H9 (cell line): ENCODE measurements at regions not wholly inside any gene's neighbourhood (a gene's known extent, or its start where the extent isn't known, plus 50 kb on each side); places are given as distances from the start of the nearest gene placed in this dataset.

ENCODE experiments used
- DNase-seq: peaks from one replicate; pipeline ENCODE4 v3.0.0-alpha.2; 2017
- H2AFZ ChIP-seq: one replicate; pipeline ENCODE4 v1.6.1; 2013; ENCODE audit warnings: mild to moderate bottlenecking, low read length, control low read depth, moderate library complexity
- H2AK5ac ChIP-seq: 2 replicates; pipeline ENCODE4 v1.6.1; 2013; ENCODE audit warnings: low read length, control low read depth, mixed read lengths; ENCODE audit not compliant: insufficient read length
- H2BK120ac ChIP-seq: one replicate; pipeline ENCODE4 v1.6.1; 2013; ENCODE audit warnings: low read depth, mild to moderate bottlenecking, low read length, control low read depth, inconsistent platforms; ENCODE audit not compliant: poor library complexity, severe bottlenecking
- H2BK12ac ChIP-seq: 2 replicates; pipeline ENCODE4 v1.6.1; 2013; ENCODE audit warnings: low read length, control low read depth, mixed read lengths, low read depth; ENCODE audit not compliant: insufficient read length
- H2BK15ac ChIP-seq: 2 replicates; pipeline ENCODE4 v1.6.1; 2013; ENCODE audit warnings: low read depth, low read length, control low read depth
- H2BK20ac ChIP-seq: one replicate; pipeline ENCODE4 v1.6.1; 2013; ENCODE audit warnings: low read depth, mild to moderate bottlenecking, low read length, control low read depth, inconsistent platforms; ENCODE audit not compliant: poor library complexity, severe bottlenecking
- H2BK5ac ChIP-seq: 2 replicates; pipeline ENCODE4 v1.6.1; 2013; ENCODE audit warnings: low read length, control low read depth, mixed read lengths; ENCODE audit not compliant: insufficient read length
- H3K14ac ChIP-seq: 2 replicates; pipeline ENCODE4 v1.6.1; 2013; ENCODE audit warnings: low read length, control low read depth; ENCODE audit not compliant: insufficient read depth
- H3K18ac ChIP-seq: 2 replicates; pipeline ENCODE4 v1.6.1; 2013; ENCODE audit warnings: low read depth, mild to moderate bottlenecking, mixed read lengths, low read length, control low read depth; ENCODE audit not compliant: insufficient read length
- H3K23ac ChIP-seq: 2 replicates; pipeline ENCODE4 v1.6.1; 2013; ENCODE audit warnings: low read length, control low read depth, mixed read lengths, low read depth; ENCODE audit not compliant: insufficient read length
- H3K23me2 ChIP-seq: 2 replicates; pipeline ENCODE4 v1.6.1; 2013; ENCODE audit warnings: low read depth, mild to moderate bottlenecking, mixed read lengths, low read length, control low read depth; ENCODE audit not compliant: insufficient read length, poor library complexity, severe bottlenecking
- H3K27ac ChIP-seq: 2 replicates; pipeline ENCODE4 v1.5.1; 2013; ENCODE audit warnings: low read length, control low read depth, mixed read lengths, low read depth; ENCODE audit not compliant: insufficient read length
- H3K27me3 ChIP-seq: 2 replicates; pipeline ENCODE4 v1.6.1; 2013; ENCODE audit warnings: low read length, control low read depth, inconsistent platforms; ENCODE audit not compliant: insufficient read depth
- H3K4ac ChIP-seq: 2 replicates; pipeline ENCODE4 v1.6.1; 2013; ENCODE audit warnings: low read depth, mild to moderate bottlenecking, control low read depth, inconsistent platforms, low read length, moderate library complexity
- H3K4me1 ChIP-seq: 2 replicates; pipeline ENCODE4 v1.6.1; 2013; ENCODE audit warnings: low read length, control low read depth, inconsistent platforms; ENCODE audit not compliant: insufficient read depth
- H3K4me2 ChIP-seq: 2 replicates; pipeline ENCODE4 v1.6.1; 2013; ENCODE audit warnings: low read length, control low read depth, mixed read lengths; ENCODE audit not compliant: insufficient read length, insufficient read depth
- H3K56ac ChIP-seq: 2 replicates; pipeline ENCODE4 v1.6.1; 2013; ENCODE audit warnings: low read depth, mild to moderate bottlenecking, mixed read lengths, low read length, control low read depth; ENCODE audit not compliant: insufficient read length
- H3K79me1 ChIP-seq: 2 replicates; pipeline ENCODE4 v1.6.1; 2013; ENCODE audit warnings: low read depth, mild to moderate bottlenecking, moderate library complexity, low read length, control low read depth, inconsistent platforms; ENCODE audit not compliant: insufficient read depth, poor library complexity, severe bottlenecking
- H3K79me2 ChIP-seq: 2 replicates; pipeline ENCODE4 v1.6.1; 2013; ENCODE audit warnings: low read length, control low read depth, inconsistent platforms; ENCODE audit not compliant: insufficient read depth
- H3K9ac ChIP-seq: 2 replicates; pipeline ENCODE4 v1.6.1; 2013; ENCODE audit warnings: low read length, control low read depth, mixed read lengths; ENCODE audit not compliant: insufficient read length; ENCODE audit errors: extremely low read depth
- H3K9me3 ChIP-seq: one replicate; pipeline ENCODE4 v1.6.1; 2013; ENCODE audit warnings: low read depth, low read length, inconsistent platforms; ENCODE audit not compliant: control insufficient read depth
- H3T11ph ChIP-seq: one replicate; pipeline ENCODE4 v1.6.1; 2013; ENCODE audit warnings: mild to moderate bottlenecking, low read length, control low read depth, inconsistent platforms
- H4K20me1 ChIP-seq: one replicate; pipeline ENCODE4 v1.6.1; 2013; ENCODE audit not compliant: control insufficient read depth, insufficient read length, insufficient read depth
- H4K5ac ChIP-seq: 2 replicates; pipeline ENCODE4 v1.6.1; 2013; ENCODE audit warnings: low read depth, mild to moderate bottlenecking, mixed read lengths, low read length, control low read depth; ENCODE audit not compliant: insufficient read length
- H4K8ac ChIP-seq: replicated peaks from 2 replicates; pipeline ENCODE4 v1.6.1; 2013; ENCODE audit warnings: low read length, control low read depth, mixed read lengths, low read depth; ENCODE audit not compliant: insufficient read length
- H4K91ac ChIP-seq: 2 replicates; pipeline ENCODE4 v1.6.1; 2013; ENCODE audit warnings: low read depth, mild to moderate bottlenecking, moderate library complexity, mixed read lengths, low read length, control low read depth; ENCODE audit not compliant: insufficient read length
- H3K27ac Mint-ChIP-seq, 3 experiments: 2 replicates in 2 of 3; 3 replicates in 1 of 3; pipeline ENCODE4 v1.8.0; 2020 to 2021; ENCODE audit warnings: mixed read lengths in 3 of 3, mild to moderate bottlenecking in 1 of 3, moderate library complexity in 1 of 3
- H3K27me3 Mint-ChIP-seq: 2 replicates; pipeline ENCODE4 v1.8.0; 2021; ENCODE audit warnings: low read depth, mild to moderate bottlenecking, moderate library complexity, mixed read lengths
- H3K36me3 Mint-ChIP-seq, 3 experiments: 2 replicates in 2 of 3; 3 replicates in 1 of 3; pipeline ENCODE4 v1.8.0; 2020 to 2021; ENCODE audit warnings: low read depth in 3 of 3, mixed read lengths in 3 of 3; ENCODE audit not compliant: insufficient read depth in 1 of 3
- H3K4me1 Mint-ChIP-seq, 2 experiments: 2 replicates each; pipeline ENCODE4 v1.8.0; 2020; ENCODE audit warnings: mixed read lengths in 2 of 2
- H3K4me3 Mint-ChIP-seq, 2 experiments: 2 replicates in 1 of 2; 3 replicates in 1 of 2; pipeline ENCODE4 v1.8.0; 2020 to 2021; ENCODE audit warnings: mild to moderate bottlenecking in 2 of 2, mixed read lengths in 2 of 2, moderate library complexity in 1 of 2
- H3K9me3 Mint-ChIP-seq, 2 experiments: 2 replicates in 1 of 2; 3 replicates in 1 of 2; pipeline ENCODE4 v1.8.0; 2020; ENCODE audit warnings: mild to moderate bottlenecking in 2 of 2, mixed read lengths in 2 of 2, moderate library complexity in 1 of 2
- CTCF ChIP-seq: fragments of 200-600 bp; sonication (generic); conservative IDR thresholded peaks from 3 replicates; pipeline ENCODE4 v1.8.0; 2021; ENCODE audit warnings: antibody characterized with exemption, mild to moderate bottlenecking
- WGBS: extraction: QIAGEN DNeasy Blood & Tissue Kit; methylation state at CpG from one replicate; pipeline ENCODE4 v1.1.7; 2013; ENCODE audit warnings: missing lambda C conversion rate, low lambda C conversion rate, mixed read lengths; ENCODE audit not compliant: insufficient read length; ENCODE audit errors: extremely low coverage; 5-methylcytosine and 5-hydroxymethylcytosine counted together

- Histone ChIP-seq H2BK5ac (no peak overlapping the region), H4K5ac (no peak overlapping the region), H2AK5ac (no peak overlapping the region), H3K23ac (no peak overlapping the region), H3K4me2 (no peak overlapping the region), H3K4ac (no peak overlapping the region), H3K18ac (no peak overlapping the region), H3K23me2 (no peaks in the 10 kb centered on the region), H3K9me3 (no peaks in the 10 kb centered on the region), H3T11ph (no peak overlapping the region), H3K79me2 (no peaks in the 10 kb centered on the region), H2BK15ac (no peak overlapping the region), H3K27me3 (no peaks in the 10 kb centered on the region), H2BK12ac (no peak overlapping the region), H3K14ac (no peak overlapping the region), H3K4me1 (no peaks in the 10 kb centered on the region), H4K8ac (no peak overlapping the region), H4K20me1 (no peaks in the 10 kb centered on the region), H3K56ac (no peak overlapping the region), H3K9ac (no peak overlapping the region), H3K27ac (no peak overlapping the region), H2BK120ac (no peak overlapping the region), H4K91ac (no peak overlapping the region), H2AFZ (no peak overlapping the region), H2BK20ac (no peak overlapping the region), H3K79me1 (no peaks in the 10 kb centered on the region)
- H3K9me3 Mint-ChIP-seq, result no peaks in the 10 kb centered on the region
- no peaks in the 10 kb centered on the region for H3K4me1 Mint-ChIP-seq
- peaks cover 0 to 2% (median 0%) of the 10 kb centered on the region in 3 experiments; a peak in 1 of 7 replicates for H3K36me3 Mint-ChIP-seq
- no peak overlapping the region for H3K4me3 Mint-ChIP-seq
- H3K27ac Mint-ChIP-seq, result no peak overlapping the region
- WGBS, result no CpG with 5 or more reads among the region's 2 CpGs
- H3K27me3 Mint-ChIP-seq, result no peaks in the 10 kb centered on the region
- no peak for TF ChIP-seq CTCF
- DNase-seq, result no peak
These were observed 852.5 kb upstream of the LRRC4C start for GRCh38 chr11:42311944-42312343.
